Suprapubic skin (tissue), 3 donors: ENCODE measurements at regions not wholly inside any gene's neighbourhood (a gene's known extent, or its start where the extent isn't known, plus 50 kb on each side); places are given as distances from the start of the nearest gene placed in this dataset.

ENCODE experiments used
- CTCF ChIP-seq, 2 donors: fragments of 200-600 bp in 1 of 2; fragments of 450-650 bp in 1 of 2; sonication (generic) in 1 of 2; IDR thresholded peaks; one replicate each; pipeline ENCODE4 v1.5.1; 2016 to 2019; ENCODE audit warnings: antibody characterized with exemption in 2 of 2, mild to moderate bottlenecking in 1 of 2, moderate library complexity in 1 of 2
- EP300 ChIP-seq: sonication (generic); formaldehyde crosslinking; IDR thresholded peaks from one replicate; pipeline ENCODE4 v1.6.1; 2017; ENCODE audit warnings: antibody characterized with exemption
- POLR2A ChIP-seq, 2 donors: fragments of 450-650 bp; IDR thresholded peaks; one replicate each; pipeline ENCODE4 v1.6.1; 2017; ENCODE audit warnings: antibody characterized with exemption in 2 of 2, mild to moderate bottlenecking in 2 of 2, moderate library complexity in 2 of 2

GRCh38 chr9:22718653-22719052, 272.0 kb downstream of the DMRTA1 start:
- TF ChIP-seq EP300 (no peak), POLR2A (IDR thresholded peaks at IDR 0.05) (no peak), CTCF (IDR thresholded peaks at IDR 0.05) (no peak)
